HG03108 (cell line): ENCODE measurements at regions not wholly inside any gene's neighbourhood (a gene's known extent, or its start where the extent isn't known, plus 50 kb on each side); places are given as distances from the start of the nearest gene placed in this dataset.

Source experiments
- ATAC-seq: cut with Tn5 transposase; IDR thresholded peaks from one replicate; pipeline ENCODE4 v1.9.1; 2021; ENCODE audit warnings: moderate library complexity; ENCODE audit not compliant: unreplicated experiment

- no peak for ATAC-seq
Measured at GRCh38 chr1:221408117-221408803, 333.6 kb downstream of the DUSP10 start.

- no peak for ATAC-seq
Measured at GRCh38 chr1:221411283-221411682, 330.6 kb downstream of the DUSP10 start.

GRCh38 chr1:221414772-221415539, 326.9 kb downstream of the DUSP10 start:
- no peak for ATAC-seq

- ATAC-seq: no peak
Measured at GRCh38 chr1:221415651-221416050, 326.2 kb downstream of the DUSP10 start.

GRCh38 chr1:221416142-221416541, 325.7 kb downstream of the DUSP10 start:
- ATAC-seq: no peak

GRCh38 chr1:221416723-221417122, 325.2 kb downstream of the DUSP10 start:
- no peak for ATAC-seq

GRCh38 chr1:221418346-221418745, 323.5 kb downstream of the DUSP10 start:
- ATAC-seq: no peak

- no peak for ATAC-seq
Measured at GRCh38 chr1:221419513-221420095, 322.3 kb downstream of the DUSP10 start.

- ATAC-seq: no peak
Measured at GRCh38 chr1:221429264-221429663, 312.6 kb downstream of the DUSP10 start.

GRCh38 chr1:221430152-221430960, 311.5 kb downstream of the DUSP10 start:
- ATAC-seq: no peak

GRCh38 chr1:221431068-221431651, 310.7 kb downstream of the DUSP10 start:
- no peak for ATAC-seq

- no peak for ATAC-seq
Measured at GRCh38 chr1:221431961-221432360, 309.9 kb downstream of the DUSP10 start.

- peak; percentile 33 for ATAC-seq
Measured at GRCh38 chr1:221435504-221435904, 306.4 kb downstream of the DUSP10 start.

GRCh38 chr1:221437171-221437570, 304.7 kb downstream of the DUSP10 start:
- no peak for ATAC-seq

GRCh38 chr1:221437926-221438325, 304.0 kb downstream of the DUSP10 start:
- ATAC-seq: no peak

GRCh38 chr1:221439008-221439746, 302.7 kb downstream of the DUSP10 start:
- ATAC-seq: peak; percentile 92

GRCh38 chr1:221439747-221440501, 302.0 kb downstream of the DUSP10 start:
- no peak for ATAC-seq

GRCh38 chr1:221440658-221441057, 301.2 kb downstream of the DUSP10 start:
- ATAC-seq: no peak

- no peak for ATAC-seq
Measured at GRCh38 chr1:221442056-221442455, 299.8 kb downstream of the DUSP10 start.
